ENCODE measurements at regions not wholly inside any gene's neighbourhood (a gene's known extent, or its start where the extent isn't known, plus 50 kb on each side); places are given as distances from the start of the nearest gene placed in this dataset.

DNA sequence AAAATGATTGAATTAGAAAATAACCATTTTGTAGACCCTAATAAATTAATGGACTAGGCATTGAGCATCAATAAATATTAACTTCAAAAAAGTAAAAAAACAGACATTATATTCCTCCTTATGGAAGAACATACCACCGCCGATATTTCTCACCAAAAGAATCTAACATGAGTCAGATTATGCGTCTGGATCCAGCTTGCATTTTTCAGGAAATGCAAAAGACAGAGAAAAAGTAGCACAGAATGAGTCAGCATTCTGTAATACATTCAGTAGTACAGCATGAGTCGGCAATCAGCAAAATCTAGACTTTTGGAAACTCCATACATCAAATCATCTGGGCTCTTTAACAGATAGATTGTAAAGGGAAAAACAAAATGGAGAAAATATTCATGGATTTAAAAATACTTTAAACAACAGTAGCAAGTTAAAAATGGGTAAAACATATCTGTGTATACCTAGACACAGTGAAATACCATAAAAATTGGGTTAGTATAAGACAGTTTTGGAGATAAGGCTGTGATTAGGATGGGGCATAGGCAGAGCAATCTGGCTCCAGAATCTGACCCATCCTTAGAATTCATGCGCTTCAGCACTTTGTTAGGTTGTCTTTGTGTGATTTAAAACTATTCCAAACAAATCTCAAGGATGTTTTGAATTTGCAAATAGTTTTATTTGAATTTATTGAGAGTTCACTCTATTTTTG lies 633.0 kb upstream of the FAM241A start:
- DNase-seq = no peak

DNA sequence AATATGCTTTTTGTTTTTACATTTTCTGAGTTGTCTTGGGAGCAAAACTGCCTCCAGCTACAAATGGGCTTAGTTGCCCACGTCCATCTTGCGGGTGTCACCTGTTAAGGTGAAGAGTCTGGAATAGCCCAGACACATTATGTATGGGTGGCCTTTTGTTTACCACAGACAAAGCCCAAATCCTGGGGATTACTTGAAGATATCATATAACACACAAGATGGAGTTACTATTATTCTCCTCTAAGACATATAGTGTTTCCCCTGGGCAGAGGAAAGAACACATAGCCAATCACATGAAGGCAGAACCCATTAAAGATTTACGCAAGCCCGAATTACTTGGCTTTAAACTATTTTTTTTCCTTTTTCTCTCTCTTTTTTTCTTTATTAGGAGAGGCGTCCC lies 625.6 kb upstream of the FAM241A start:
- no peak for DNase-seq

DNA sequence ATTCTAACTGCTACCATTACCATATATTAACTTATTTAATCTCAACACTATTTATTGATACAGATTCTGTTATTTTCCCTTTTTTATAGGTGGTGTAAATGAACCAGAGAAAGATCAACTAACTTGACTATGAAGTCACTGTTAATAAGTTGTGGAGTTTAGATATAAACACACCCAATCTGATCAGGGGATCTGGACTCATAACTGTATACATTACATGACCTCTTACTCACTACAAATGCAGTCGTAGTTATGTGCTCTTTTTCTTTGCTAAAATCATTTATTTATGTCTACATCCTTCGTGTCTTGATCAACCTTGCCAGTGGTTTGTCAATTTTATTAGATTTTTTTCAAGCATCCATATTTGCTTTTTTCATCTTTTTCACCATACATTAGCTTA lies 614.8 kb upstream of the FAM241A start:
- DNase-seq = no peak

DNA sequence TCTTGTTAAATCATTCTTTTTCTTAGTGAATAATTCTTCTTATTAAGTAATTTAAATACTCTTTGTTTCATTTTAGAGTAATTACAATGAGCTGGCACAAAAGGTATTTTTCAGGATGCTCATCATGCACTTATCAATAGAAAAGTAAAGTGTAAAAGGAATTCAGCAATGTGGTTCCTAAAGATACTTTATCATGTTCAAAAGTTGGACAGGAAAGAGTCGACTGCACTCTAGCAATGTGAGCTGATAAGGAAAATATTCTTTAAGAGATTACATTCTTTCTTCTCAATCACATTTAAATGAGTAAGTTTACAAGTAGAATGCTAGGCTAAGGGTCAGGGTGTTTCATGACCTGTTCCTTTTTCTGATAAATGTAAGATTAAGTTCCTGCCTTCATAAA lies 609.5 kb upstream of the FAM241A start:
- no peak for DNase-seq

DNA sequence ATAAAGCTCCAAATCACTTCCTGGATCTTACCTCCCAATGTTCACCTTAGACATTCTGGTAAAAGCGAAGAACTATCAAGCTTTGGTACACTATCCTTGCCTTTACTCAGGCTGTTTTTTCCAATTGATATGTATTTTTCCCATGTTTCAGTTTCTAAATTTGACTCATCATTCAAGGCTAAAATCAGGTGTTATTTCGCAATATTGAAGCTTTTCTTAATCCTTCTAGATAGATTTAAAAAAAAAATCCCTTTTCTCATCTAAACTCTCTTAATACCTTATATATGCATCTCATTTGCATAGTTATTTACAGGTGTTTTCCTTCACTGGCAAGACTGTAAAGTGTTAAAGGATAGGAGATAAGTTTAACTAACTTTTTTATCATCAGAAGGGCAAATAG lies 608.1 kb upstream of the FAM241A start:
- DNase-seq = no peak

DNA sequence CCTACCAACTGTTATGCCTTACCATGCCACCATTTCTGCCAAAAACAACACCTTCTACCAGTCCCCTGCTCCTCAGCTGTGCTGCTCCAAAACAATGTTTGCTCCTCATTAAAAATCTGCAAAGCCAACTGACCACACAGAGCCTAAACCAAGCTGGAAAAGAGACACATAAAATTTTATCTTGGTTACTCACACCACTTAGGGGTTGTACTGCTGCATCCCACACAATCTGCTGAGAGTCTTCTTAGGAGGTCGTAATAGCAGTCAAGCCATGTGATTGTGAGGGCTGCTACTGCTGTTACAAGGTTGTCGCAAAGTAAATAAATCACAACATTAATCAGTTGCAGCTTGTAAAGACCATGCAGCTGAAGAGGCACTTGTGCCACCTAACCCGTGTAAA lies 607.4 kb upstream of the FAM241A start:
- no peak for DNase-seq

DNA sequence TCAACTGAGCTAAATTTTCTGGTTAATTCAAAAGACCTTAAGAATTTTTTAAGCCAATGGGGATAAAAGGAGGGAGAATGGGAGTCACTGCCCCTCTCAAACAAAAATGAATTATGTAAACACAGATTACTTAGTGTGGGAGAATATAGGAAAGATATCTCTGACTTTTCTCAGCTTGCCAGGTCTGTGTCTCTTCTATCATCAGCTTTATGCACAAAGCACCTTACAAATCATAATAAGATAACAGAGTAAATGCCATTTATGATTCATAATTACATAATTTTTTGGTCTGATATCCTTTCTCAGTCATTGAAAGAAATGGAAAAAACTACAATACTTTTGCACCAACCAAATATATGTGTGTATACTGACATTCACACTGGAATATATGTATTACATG lies 604.6 kb upstream of the FAM241A start:
- DNase-seq = no peak

DNA sequence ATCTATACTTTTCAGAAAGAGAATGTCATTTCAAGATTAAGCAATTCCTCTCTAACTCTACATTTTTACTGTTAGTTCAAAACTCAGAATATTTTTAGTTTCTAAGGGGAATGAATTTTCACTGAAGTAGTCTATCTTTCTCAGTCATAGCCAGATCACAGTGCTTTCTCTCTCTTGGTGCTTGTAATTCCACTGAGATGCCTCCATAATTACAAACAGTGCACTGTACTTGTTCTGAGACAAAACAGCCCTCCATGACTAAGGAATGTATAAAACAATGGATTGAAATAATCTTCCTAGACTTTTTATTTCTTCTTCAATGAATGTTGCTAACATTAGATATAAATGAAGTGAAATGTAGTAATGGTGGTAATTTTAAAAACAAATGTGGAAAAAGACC lies 603.2 kb upstream of the FAM241A start:
- no peak for DNase-seq

DNA sequence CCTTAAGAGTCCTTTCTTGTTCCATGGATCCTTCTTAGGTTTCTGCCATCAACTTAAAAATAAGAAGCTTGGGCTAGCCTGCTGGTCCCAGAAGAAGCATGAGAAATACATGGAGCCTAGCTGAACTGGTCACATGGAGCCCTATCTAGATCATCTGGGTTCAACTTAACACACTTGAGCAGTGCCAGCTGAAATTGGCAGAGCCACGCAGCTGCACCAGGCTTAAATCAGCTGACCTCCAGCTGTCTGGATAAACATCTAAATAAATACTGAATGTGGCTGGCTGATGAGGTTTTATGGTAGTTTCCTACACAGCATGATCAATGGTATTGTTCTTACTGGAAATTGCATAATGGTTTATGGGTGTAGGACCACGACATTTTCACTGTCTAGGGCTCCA lies 598.4 kb upstream of the FAM241A start:
- DNase-seq = no peak

DNA sequence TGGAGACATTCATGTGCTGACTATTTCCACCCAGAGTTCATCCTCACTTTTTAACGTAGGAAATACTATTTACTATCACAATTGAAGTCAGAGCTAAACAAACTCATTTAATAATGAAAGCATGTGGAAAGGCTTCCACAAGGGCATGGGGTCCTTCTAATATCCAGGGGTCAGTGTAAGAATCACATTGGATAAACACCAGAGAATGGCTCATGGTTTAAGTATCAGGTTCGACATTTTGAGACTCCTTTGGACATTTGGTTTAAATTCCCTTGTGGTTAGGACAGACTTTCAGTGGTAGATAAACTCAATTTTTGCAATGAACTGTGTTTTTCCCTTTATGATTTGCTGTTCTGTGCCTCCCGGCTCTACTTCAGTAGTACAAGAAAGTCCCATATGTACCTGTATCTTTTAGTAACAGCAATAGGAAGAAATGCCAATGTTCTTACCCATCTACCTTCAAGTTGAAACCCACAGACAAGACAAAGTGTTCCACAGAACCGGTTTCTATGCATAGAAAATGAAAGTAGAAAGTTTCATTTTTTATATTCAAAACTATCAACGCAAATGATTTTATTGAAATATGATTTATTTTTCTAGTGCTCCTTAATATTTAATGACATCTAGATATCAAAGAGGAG lies 589.0 kb upstream of the FAM241A start:
- DNase-seq = no peak

DNA sequence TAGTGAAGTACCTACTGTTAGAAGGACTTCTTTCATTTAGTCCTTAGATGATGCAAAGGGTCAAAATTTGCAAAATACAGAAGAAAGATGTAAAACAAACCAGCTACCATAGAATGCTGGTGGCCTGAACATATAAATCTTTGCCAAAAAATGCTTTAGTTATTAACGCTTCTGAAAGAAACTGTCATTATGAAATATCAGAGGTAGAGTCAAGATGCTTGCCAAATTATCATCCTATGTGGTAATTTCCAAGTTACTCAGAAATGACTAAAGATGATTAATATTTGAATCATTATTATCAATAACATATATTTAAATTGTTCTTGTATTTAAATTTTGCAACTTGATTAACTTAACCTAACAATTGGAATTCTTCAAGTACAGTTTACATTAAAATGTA lies 588.4 kb upstream of the FAM241A start:
- DNase-seq = no peak

DNA sequence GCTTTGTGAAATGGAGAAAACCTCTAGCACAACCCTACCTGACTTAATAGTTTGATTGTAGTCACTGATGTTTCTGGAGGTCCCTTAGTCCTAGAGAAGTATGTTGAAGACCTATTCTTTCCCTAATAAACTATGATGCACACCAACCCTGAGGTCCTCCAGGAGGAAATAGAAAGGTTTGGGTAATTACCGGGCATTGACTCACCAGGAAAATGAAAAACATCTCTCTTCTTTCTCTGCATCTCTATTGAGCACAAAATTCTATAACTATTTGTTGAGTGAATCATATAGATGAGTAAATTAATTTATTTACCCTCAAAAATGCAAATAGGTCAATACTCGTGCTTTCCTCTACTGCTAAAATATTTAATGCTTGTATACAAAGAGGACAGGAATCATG lies 582.4 kb upstream of the FAM241A start:
- no peak for DNase-seq

DNA sequence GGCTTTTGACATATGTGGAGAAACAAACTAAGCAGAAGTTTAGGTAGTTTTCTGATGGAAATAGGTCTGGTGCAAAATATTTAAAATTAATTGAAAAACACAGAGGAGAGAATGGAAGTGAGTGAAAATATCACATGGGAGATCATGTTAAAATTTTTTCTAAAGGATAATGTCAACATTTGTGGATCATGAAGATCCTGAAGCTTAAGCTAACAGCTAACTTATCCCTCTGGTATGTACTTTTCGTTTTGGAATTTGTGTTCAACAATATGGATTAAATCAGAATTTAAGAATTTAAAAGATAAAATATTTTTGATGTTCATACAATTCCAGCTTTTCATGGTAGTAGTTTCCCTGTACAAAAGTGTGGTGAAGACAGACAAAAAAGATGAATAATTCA lies 572.8 kb upstream of the FAM241A start:
- no peak for DNase-seq

DNA sequence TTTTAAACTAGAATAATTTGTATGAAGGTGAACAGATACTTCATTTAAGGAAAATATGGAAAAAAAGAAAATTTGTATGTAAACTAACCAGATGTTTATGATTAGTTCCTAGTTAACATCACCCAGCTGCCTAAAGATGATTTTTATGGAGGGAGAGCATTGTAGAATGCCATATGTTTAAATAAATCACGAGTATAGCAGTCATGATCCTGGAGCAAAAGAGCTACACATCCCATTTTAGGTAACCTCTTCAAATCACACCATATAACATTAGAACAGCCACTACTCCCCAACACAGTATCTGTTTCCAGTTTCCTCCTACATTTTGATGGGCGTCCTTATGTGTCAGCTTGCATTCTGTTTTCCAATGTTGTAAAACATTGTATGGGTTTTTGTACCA lies 571.9 kb upstream of the FAM241A start:
- DNase-seq = no peak

DNA sequence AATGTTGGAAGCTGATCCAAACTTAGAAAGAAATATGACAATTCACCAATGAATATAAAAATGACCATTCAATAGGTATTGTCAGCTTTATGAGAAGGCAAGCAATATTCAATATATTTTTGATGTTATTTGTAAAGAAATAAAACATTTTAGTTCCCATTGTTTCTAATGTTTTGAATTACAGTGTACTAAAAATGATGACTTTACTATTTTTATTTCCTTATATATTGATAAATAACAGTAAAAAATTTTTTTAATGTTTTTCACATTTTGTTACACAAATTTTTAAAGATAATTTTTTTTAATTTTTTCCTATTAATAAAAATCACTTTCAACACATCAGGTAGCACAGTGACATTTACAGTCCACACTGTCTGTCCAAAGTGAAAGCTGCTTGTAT lies 565.5 kb upstream of the FAM241A start:
- no peak for DNase-seq

DNA sequence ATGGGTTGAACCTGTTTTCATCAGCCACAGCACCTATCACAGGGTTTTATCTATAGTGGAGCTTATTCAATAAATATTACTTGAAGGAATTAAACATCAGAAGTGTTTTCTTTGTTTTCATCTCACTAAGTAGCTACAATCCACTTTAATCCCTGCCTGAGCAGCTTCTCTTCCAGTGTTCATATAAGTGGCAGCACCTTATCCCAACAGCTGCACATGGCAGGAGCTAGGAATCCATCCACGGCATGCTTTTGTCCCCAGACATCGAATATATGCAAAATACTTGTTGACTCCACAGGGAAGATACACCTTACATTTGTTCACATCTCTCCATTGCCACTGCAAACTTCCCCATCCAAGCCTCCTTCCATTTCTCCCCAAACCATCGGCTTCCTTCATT lies 549.8 kb upstream of the FAM241A start:
- no peak for DNase-seq

DNA sequence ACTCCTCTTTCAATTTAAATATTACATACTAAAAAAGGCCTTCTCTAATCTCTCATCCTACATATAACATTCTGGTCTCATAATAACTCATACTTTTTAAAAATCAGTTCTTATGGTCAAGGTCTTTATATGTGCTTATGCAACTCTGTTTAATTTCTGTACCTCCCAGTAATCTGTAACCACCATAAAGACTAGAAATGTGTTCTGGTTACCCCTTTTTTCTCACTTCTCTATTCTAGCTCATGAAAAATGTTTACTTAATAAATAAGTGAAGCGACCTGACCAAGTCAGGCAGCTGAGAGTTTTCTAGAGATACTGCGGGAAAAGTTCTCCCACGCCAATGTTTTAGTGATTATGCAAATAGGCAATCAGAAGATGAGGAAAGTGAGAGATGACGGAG lies 548.8 kb upstream of the FAM241A start:
- DNase-seq = no peak

DNA sequence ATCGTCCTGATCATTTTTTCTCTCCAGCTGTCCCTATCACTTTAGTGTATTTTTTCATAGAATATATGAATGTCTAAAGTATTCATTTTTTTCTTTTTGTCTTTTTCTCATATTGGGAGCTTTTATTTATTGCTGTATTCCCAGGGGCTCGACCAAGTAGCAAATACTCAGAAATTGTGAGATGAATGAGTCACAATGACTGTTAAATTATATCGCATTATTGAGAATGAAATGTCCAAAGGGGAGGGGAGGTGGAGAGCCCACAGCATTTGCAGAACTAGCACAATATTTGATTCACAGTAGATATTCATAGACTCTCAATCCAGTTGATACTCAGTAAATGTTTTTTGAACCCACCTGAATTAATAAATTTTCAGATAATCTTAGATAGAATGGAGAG lies 543.6 kb upstream of the FAM241A start:
- DNase-seq = no peak

DNA sequence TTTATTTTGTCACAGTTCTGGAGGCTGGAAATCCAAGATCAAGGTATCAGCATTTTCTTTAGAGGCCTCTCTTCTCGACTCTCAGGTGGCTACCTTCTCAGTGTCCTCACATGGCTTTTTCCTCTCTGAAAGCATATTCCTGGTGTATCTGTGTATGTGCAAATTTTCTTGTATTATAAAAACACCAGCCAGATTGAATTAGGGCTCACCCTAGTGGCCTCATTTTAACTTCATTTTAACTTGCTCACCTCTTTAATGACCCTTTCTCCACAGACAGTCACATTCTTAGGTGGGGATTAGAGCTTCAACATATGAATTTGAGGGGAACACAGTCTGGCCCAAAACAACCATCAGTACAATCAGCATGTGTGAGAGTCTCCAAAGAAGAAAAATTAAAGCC lies 542.4 kb upstream of the FAM241A start:
- DNase-seq = no peak

DNA sequence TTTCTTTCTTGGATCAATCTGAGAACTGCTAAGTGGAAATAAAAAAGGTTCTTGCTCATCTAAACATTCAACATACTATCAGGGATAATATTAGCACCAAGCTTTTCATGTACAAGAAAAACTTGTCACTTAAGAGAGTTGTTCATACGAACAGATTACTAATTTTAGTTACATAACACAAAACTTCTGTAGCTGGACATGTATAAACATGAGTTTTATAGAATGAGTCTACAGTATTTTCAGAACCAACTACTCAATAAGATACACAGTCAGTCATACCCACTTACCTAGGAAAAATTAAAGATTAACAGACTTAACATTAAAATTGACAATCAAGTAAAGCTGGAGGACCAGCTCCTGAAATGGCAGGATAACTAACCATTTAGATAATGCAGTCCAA lies 540.1 kb upstream of the FAM241A start:
- DNase-seq = no peak

DNA sequence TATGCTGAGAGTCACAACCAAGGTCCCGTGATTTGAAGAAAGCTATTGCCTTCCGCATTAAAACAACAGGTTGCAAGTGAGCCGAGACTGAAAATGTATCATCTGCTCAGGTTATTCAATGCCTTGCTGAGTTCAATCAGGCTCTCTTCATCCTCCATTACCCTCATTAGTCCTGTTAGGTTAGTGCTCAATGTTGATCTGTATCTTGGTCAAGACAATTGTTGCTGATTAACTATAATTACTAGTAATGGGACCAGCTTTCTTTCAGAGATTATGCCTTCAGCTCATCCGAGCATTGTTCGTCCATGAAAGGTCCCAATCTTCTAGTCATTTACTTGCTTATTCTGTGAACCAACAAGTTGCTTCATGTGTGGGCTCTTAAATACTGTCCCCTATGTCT lies 534.6 kb upstream of the FAM241A start:
- DNase-seq = no peak

DNA sequence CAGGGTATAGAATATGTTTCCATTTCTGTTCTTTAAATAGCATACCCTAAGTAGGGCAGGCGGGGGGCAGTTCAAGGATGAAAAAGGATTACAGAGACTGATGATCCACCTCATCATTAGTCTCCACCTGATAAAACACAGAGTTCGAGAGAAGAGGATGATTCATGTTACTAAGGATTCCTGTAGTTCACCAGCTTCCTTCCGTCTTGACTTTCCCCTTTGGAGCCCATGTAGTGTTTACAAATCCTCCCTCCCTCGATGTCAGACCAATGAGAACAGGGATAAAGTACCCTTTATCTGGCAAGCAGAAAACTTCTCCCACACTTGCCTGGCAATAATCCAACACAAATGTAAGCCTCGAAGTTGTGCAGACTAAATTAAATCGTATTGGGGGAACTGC lies 526.3 kb upstream of the FAM241A start:
- no peak for DNase-seq

DNA sequence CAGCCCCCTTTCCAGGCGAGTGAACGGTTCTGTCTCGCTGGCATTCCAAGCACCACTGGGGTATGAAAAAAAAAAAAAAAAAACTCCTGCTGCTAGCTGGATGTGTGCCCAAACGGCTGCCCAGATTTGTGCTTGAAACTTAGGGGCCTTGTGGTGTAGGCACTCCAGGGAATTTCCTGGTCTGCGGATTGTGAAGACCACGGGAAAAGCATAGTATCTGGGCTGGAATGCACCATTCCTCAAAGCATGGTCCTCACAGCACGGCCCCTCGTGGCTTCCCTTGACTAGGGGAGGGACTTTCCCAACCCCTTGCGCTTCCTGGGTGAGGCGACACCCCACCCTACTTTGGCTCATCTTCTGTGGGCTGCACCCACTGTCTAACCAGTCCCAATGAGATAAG lies 516.8 kb upstream of the FAM241A start:
- no peak for DNase-seq

DNA sequence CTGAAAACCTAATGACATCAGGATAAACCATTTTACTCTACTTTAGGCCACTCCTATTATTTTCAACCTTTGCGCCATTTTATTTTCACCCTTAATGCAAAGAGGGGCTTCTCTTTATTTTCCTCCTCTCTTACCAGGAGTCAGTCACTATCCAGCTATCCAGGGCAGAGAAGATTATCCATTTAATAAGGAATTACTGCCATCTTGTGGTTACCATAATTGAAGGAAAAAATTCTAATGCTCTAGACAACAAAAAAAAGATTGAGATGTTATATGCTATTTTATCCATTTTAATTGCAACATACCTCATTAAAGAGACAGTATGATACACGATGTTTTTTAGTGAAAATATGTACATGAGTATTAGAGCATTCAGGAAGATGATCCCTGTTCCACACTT lies 514.5 kb upstream of the FAM241A start:
- DNase-seq = no peak
